ENCODE measurements at regions not wholly inside any gene's neighbourhood (a gene's known extent, or its start where the extent isn't known, plus 50 kb on each side); places are given as distances from the start of the nearest gene placed in this dataset.

GRCh38 chrX:97845451-97845850 is 961.7 kb downstream of the RPA4 start:
- Histone ChIP-seq H3K9me3 (replicated peaks; ENCODE audit: control insufficient read depth, insufficient read depth, low read depth, low read length) (no peaks in the 10 kb centered on the region), H3K4me1 (replicated peaks in 1 of 2; ENCODE audit: control insufficient read depth in 2 of 2, insufficient read depth in 2 of 2, low read length in 2 of 2) (no peaks in the 10 kb centered on the region), H3K27me3 (ENCODE audit: control insufficient read depth in 2 of 2, insufficient read depth in 2 of 2, low read length in 2 of 2) (peaks cover 0 to 9% of the 10 kb centered on the region in 2 experiments; a peak in 1 of 5 replicates), H3K9me1 (ENCODE audit: control insufficient read depth, insufficient read depth, low read length) (no peaks in the 10 kb centered on the region), H4K20me1 (replicated peaks; ENCODE audit: control insufficient read depth, insufficient read depth, low read length) (no peaks in the 10 kb centered on the region), H2AFZ (ENCODE audit: low read depth, low read length) (no peak overlapping the region), H3K27ac (ENCODE audit: extremely low read depth, low read depth, low read length) (no peak overlapping the region), H3K4me3 (no peak overlapping the region), H3K4me2 (ENCODE audit: insufficient read depth, low read length) (no peak overlapping the region), H3K9ac (ENCODE audit: insufficient read depth in 1 of 2, low read depth in 2 of 2, low read length in 2 of 2) (no peak overlapping the region), H3K36me3 (ENCODE audit: control insufficient read depth, insufficient read depth, low read length) (no peaks in the 10 kb centered on the region), H3K79me2 (ENCODE audit: control insufficient read depth, insufficient read depth, low read length) (no peaks in the 10 kb centered on the region)
- CTCF ChIA-PET (ENCODE audit: low intra/inter-chr PET ratio), result no interaction called here
- WGBS (ENCODE audit: insufficient coverage, low coverage, missing lambda C conversion rate), result 3% methylated on average over 13 of the region's 18 CpGs
- intact Hi-C loops (cut with micrococcal nuclease), result no loop called here
- TF ChIP-seq PURB (CRISPR knock-in tag; IDR thresholded peaks at IDR 0.05; ENCODE audit: low read depth) (no peak), DACH1 (IDR thresholded peaks at IDR 0.05; ENCODE audit: partially characterized antibody) (no peak), LCOR (CRISPR knock-in tag; IDR thresholded peaks at IDR 0.05) (no peak), SMC3 (conservative IDR thresholded peaks at IDR 0.05; ENCODE audit: insufficient read depth, low read depth, low read length) (no peak), NCOA4 (IDR thresholded peaks at IDR 0.05; ENCODE audit: partially characterized antibody) (no peak), ZFP1 (CRISPR knock-in tag; IDR thresholded peaks at IDR 0.05) (no peak)
- POLR2A ChIA-PET, result interaction anchor here (0.6 kb wide), 1 partner anchor 431 kb away, joined by 3 read pairs; no protein-coding TSS in a partner anchor
- no TSS peak for BruUV-seq (replicated peaks)
- DNase-seq (ENCODE audit: extremely low read depth in 1 of 4, low spot score in 3 of 4) (no peak), FAIRE-seq (no peak), ATAC-seq (no peak)
- in situ Hi-C loops (cut with MboI), result no loop called here

DNA sequence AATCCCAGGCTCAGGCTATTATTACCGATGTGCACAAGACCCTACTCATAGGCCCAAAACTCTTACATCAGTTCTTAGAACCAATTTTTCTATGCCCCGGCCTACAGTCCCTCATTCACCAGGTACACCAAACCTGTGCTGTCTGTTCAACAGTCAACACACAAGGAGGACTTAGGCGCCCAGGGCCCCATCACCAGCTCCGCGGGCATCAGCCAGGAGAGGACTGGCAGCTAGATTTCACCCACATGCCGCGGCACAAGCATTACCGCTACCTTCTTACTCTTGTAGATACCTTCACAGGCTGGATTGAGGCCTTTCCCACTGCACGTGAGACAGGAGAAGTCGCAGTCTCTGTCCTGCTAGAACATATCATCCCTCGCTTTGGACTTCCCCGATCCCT is 962.5 kb downstream of the RPA4 start:
- in situ Hi-C loops (cut with MboI), result no loop called here
- H3K27ac ChIP-seq (ENCODE audit: extremely low read depth, low read depth, low read length), result no peak overlapping the region
- ATAC-seq (no peak), DNase-seq (ENCODE audit: extremely low read depth in 1 of 4, low spot score in 3 of 4) (no peak), FAIRE-seq (no peak)
- no peak overlapping the region for H3K9ac ChIP-seq (ENCODE audit: insufficient read depth in 1 of 2, low read depth in 2 of 2, low read length in 2 of 2)
- H3K36me3 ChIP-seq (ENCODE audit: control insufficient read depth, insufficient read depth, low read length), result no peaks in the 10 kb centered on the region
- no peak overlapping the region for H2AFZ ChIP-seq (ENCODE audit: low read depth, low read length)
- no peaks in the 10 kb centered on the region for H3K4me1 ChIP-seq (replicated peaks in 1 of 2; ENCODE audit: control insufficient read depth in 2 of 2, insufficient read depth in 2 of 2, low read length in 2 of 2)
- ChIA-PET CTCF (ENCODE audit: low intra/inter-chr PET ratio) (no interaction called here), POLR2A (no interaction called here)
- no peaks in the 10 kb centered on the region for H3K79me2 ChIP-seq (ENCODE audit: control insufficient read depth, insufficient read depth, low read length)
- H3K27me3 ChIP-seq (ENCODE audit: control insufficient read depth in 2 of 2, insufficient read depth in 2 of 2, low read length in 2 of 2), result peaks cover 0 to 9% of the 10 kb centered on the region in 2 experiments; a peak in 1 of 5 replicates
- no peaks in the 10 kb centered on the region for H3K9me1 ChIP-seq (ENCODE audit: control insufficient read depth, insufficient read depth, low read length)
- no peak overlapping the region for H3K4me3 ChIP-seq
- H3K4me2 ChIP-seq (ENCODE audit: insufficient read depth, low read length), result no peak overlapping the region
- intact Hi-C loops (cut with micrococcal nuclease), result no loop called here
- no peaks in the 10 kb centered on the region for H3K9me3 ChIP-seq (replicated peaks; ENCODE audit: control insufficient read depth, insufficient read depth, low read depth, low read length)
- no TSS peak for BruUV-seq (replicated peaks)
- H4K20me1 ChIP-seq (replicated peaks; ENCODE audit: control insufficient read depth, insufficient read depth, low read length), result no peaks in the 10 kb centered on the region
- 2% methylated on average over 10 of the region's 12 CpGs for WGBS (ENCODE audit: insufficient coverage, low coverage, missing lambda C conversion rate)
- TF ChIP-seq BHLHE40 (IDR thresholded peaks at IDR 0.05; ENCODE audit: low read length) (no peak), POLR2H (tag; IDR thresholded peaks at IDR 0.05; ENCODE audit: low read depth) (no peak), ZNF586 (CRISPR knock-in tag; conservative IDR thresholded peaks at IDR 0.05) (no peak), PREB (CRISPR knock-in tag; IDR thresholded peaks at IDR 0.05) (no peak), ZSCAN29 (IDR thresholded peaks at IDR 0.05) (no peak), ZZZ3 (IDR thresholded peaks at IDR 0.05) (no peak), RBM39 (optimal IDR thresholded peaks at IDR 0.05; ENCODE audit: low read depth, low read length) (no peak), PTRF (tag; IDR thresholded peaks at IDR 0.05) (no peak), SETDB1 (IDR thresholded peaks at IDR 0.05; ENCODE audit: low read length) (no peak), POLR2AphosphoS5 (IDR thresholded peaks at IDR 0.05; ENCODE audit: control insufficient read depth, insufficient read depth, low read depth, low read length) (no peak)
- TF ChIP-seq, protein P1, sequence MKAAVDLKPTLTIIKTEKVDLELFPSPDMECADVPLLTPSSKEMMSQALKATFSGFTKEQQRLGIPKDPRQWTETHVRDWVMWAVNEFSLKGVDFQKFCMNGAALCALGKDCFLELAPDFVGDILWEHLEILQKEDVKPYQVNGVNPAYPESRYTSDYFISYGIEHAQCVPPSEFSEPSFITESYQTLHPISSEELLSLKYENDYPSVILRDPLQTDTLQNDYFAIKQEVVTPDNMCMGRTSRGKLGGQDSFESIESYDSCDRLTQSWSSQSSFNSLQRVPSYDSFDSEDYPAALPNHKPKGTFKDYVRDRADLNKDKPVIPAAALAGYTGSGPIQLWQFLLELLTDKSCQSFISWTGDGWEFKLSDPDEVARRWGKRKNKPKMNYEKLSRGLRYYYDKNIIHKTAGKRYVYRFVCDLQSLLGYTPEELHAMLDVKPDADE (conservative IDR thresholded peaks at IDR 0.05; ENCODE audit: control insufficient read depth, low read depth, low read length), result no peak
